ENCODE measurements at regions not wholly inside any gene's neighbourhood (a gene's known extent, or its start where the extent isn't known, plus 50 kb on each side); places are given as distances from the start of the nearest gene placed in this dataset.

GRCh38 chr13:104246955-104247354, 1180.7 kb upstream of the SLC10A2 start:
- DNase-seq (ENCODE audit: low spot score) = no peak
- Histone ChIP-seq H3K4me2 (ENCODE audit: low read length) (no peak overlapping the region), H3K27ac (ENCODE audit: low read depth, low read length, poor library complexity, severe bottlenecking) (no peak overlapping the region), H4K20me1 (ENCODE audit: insufficient read depth, low read length) (no peaks in the 10 kb centered on the region), H3K79me2 (ENCODE audit: insufficient read depth, low read depth, low read length) (no peaks in the 10 kb centered on the region), H2AFZ (ENCODE audit: low read length) (no peak overlapping the region), H3K36me3 (ENCODE audit: insufficient read depth, low read length) (no peaks in the 10 kb centered on the region), H3K4me3 (ENCODE audit: low read depth, low read length, poor library complexity, severe bottlenecking) (no peak overlapping the region), H3K9me3 (ENCODE audit: low read length) (no peaks in the 10 kb centered on the region), H3K4me1 (ENCODE audit: insufficient read depth, low read length, poor library complexity, severe bottlenecking) (no peaks in the 10 kb centered on the region), H3K9me2 (ENCODE audit: insufficient read depth, low read length) (no peaks in the 10 kb centered on the region)
- TF ChIP-seq CTCF (conservative IDR thresholded peaks at IDR 0.05; ENCODE audit: low read length) (no peak), EZH2phosphoT487 (IDR thresholded peaks at IDR 0.05; ENCODE audit: borderline replicate concordance, low read depth, low read length) (no peak)
- CTCF ChIA-PET (ENCODE audit: unreplicated experiment) = no interaction called here
- no TSS peak for BruUV-seq (replicated peaks)
- POLR2A ChIA-PET = no interaction called here
- intact Hi-C loops (cut with micrococcal nuclease; ENCODE audit: unreplicated experiment) = no loop called here

GRCh38 chr13:104206450-104207044, 1140.3 kb upstream of the SLC10A2 start:
- Histone ChIP-seq H3K4me3 (ENCODE audit: low read depth, low read length, poor library complexity, severe bottlenecking) (no peak overlapping the region), H3K79me2 (ENCODE audit: insufficient read depth, low read depth, low read length) (no peaks in the 10 kb centered on the region), H3K36me3 (ENCODE audit: insufficient read depth, low read length) (no peaks in the 10 kb centered on the region), H3K27ac (ENCODE audit: low read depth, low read length, poor library complexity, severe bottlenecking) (no peak overlapping the region), H3K9me3 (ENCODE audit: low read length) (no peaks in the 10 kb centered on the region), H2AFZ (ENCODE audit: low read length) (no peak overlapping the region), H3K4me2 (ENCODE audit: low read length) (no peak overlapping the region), H3K4me1 (ENCODE audit: insufficient read depth, low read length, poor library complexity, severe bottlenecking) (no peaks in the 10 kb centered on the region), H4K20me1 (ENCODE audit: insufficient read depth, low read length) (no peaks in the 10 kb centered on the region), H3K9me2 (ENCODE audit: insufficient read depth, low read length) (no peaks in the 10 kb centered on the region)
- ChIA-PET CTCF (ENCODE audit: unreplicated experiment) (no interaction called here), POLR2A (no interaction called here)
- TF ChIP-seq EZH2phosphoT487 (IDR thresholded peaks at IDR 0.05; ENCODE audit: borderline replicate concordance, low read depth, low read length) = no peak
- no peak for TF ChIP-seq CTCF (conservative IDR thresholded peaks at IDR 0.05; ENCODE audit: low read length)
- intact Hi-C loops (cut with micrococcal nuclease; ENCODE audit: unreplicated experiment) = no loop called here
- no peak for DNase-seq (ENCODE audit: low spot score)
- BruUV-seq (replicated peaks) = no TSS peak

- BruUV-seq (replicated peaks) = no TSS peak
- CTCF ChIA-PET (ENCODE audit: unreplicated experiment) = no interaction called here
- intact Hi-C loops (cut with micrococcal nuclease; ENCODE audit: unreplicated experiment) = no loop called here
Observed at GRCh38 chr13:104204177-104204576, 1138.0 kb upstream of the SLC10A2 start.

More at GRCh38 chr13:104204177-104204576, 1138.0 kb upstream of the SLC10A2 start:
- Histone ChIP-seq H3K4me3 (ENCODE audit: low read depth, low read length, poor library complexity, severe bottlenecking) (no peak overlapping the region), H3K4me1 (ENCODE audit: insufficient read depth, low read length, poor library complexity, severe bottlenecking) (no peaks in the 10 kb centered on the region), H3K36me3 (ENCODE audit: insufficient read depth, low read length) (no peaks in the 10 kb centered on the region), H3K9me3 (ENCODE audit: low read length) (no peaks in the 10 kb centered on the region), H4K20me1 (ENCODE audit: insufficient read depth, low read length) (no peaks in the 10 kb centered on the region), H3K27ac (ENCODE audit: low read depth, low read length, poor library complexity, severe bottlenecking) (no peak overlapping the region), H3K9me2 (ENCODE audit: insufficient read depth, low read length) (no peaks in the 10 kb centered on the region), H3K4me2 (ENCODE audit: low read length) (no peak overlapping the region), H3K79me2 (ENCODE audit: insufficient read depth, low read depth, low read length) (no peaks in the 10 kb centered on the region), H2AFZ (ENCODE audit: low read length) (no peak overlapping the region)
- TF ChIP-seq CTCF (conservative IDR thresholded peaks at IDR 0.05; ENCODE audit: low read length) = peak; percentile 63
- TF ChIP-seq EZH2phosphoT487 (IDR thresholded peaks at IDR 0.05; ENCODE audit: borderline replicate concordance, low read depth, low read length) = no peak
- POLR2A ChIA-PET = no interaction called here
- DNase-seq (ENCODE audit: low spot score) = no peak

Measured in OCI-LY7 (cell line).